A549 (cell line): ENCODE measurements at regions not wholly inside any gene's neighbourhood (a gene's known extent, or its start where the extent isn't known, plus 50 kb on each side); places are given as distances from the start of the nearest gene placed in this dataset.
"Not testable (repeated sequence)": the region's sequence is repeated elsewhere in the genome, so short reads cannot be mapped to it uniquely, and the experiment has no call there.

Experiments
- ATAC-seq, 2 experiments: fragments of 200-7000 bp in 1 of 2; fragments of >200 bp in 1 of 2; cut with Nextera tagmentation in 1 of 2; cut with Tn5 transposase in 1 of 2; 3 replicates each; pipeline versions ENCODE4 v1.8.0 to v1.9.1; 2018 to 2020; ENCODE audit warnings: mild to moderate bottlenecking in 1 of 2, moderate library complexity in 1 of 2
- CTCF ChIA-PET: fragments of 300-600 bp; sonication (Branson Sonifier 250); formaldehyde crosslinking; extraction: SDS; loops from one replicate; lab custom pipeline; 2021; ENCODE audit warnings: antibody characterized with exemption, inconsistent platforms; lab: Yijun Ruan, JAX
- POLR2A ChIA-PET: fragments of 350-600 bp; formaldehyde crosslinking; extraction: SDS; loops from one replicate; lab custom pipeline; 2021; ENCODE audit warnings: antibody characterized with exemption, inconsistent platforms; lab: Yijun Ruan, JAX
- DNase-seq, 2 experiments: peaks; one replicate each; pipeline versions ENCODE4 v3.0.0 to v3.0.0-alpha.2; 2011 to 2016; ENCODE audit warnings: low read depth in 1 of 2, low spot score in 1 of 2
- FAIRE-seq: peaks from 2 replicates; lab custom pipeline; 2011; peaks lifted over from hg19 to GRCh38; lab: Jason Lieb, UNC
- H3K27ac ChIP-seq, 2 experiments: fragments of >200 bp; sonication (Bioruptor Twin); formaldehyde crosslinking; 3 replicates each; pipeline ENCODE4 v1.5.1; 2016 to 2017
- H3K4me1 ChIP-seq: fragments of >200 bp; sonication (Bioruptor Twin); formaldehyde crosslinking; 3 replicates; pipeline ENCODE4 v1.6.1; 2016
- H3K4me2 ChIP-seq: fragments of >200 bp; sonication (Bioruptor Twin); formaldehyde crosslinking; 3 replicates; pipeline ENCODE4 v1.6.1; 2016
- H3K4me3 ChIP-seq: fragments of >200 bp; sonication (Bioruptor Twin); formaldehyde crosslinking; 3 replicates; pipeline ENCODE4 v1.5.1; 2016
- H3K9me3 ChIP-seq: fragments of >200 bp; sonication (Bioruptor Twin); formaldehyde crosslinking; 3 replicates; pipeline ENCODE4 v1.6.1; 2016
- BHLHE40 ChIP-seq: IDR thresholded peaks from 2 replicates; pipeline ENCODE4 v1.6.1; 2012; ENCODE audit warnings: low read depth, low read length, inconsistent platforms
- FOSL2 ChIP-seq, 2 experiments: fragments of 450-650 bp in 1 of 2; fragments of >200 bp in 1 of 2; sonication (Bioruptor Twin) in 1 of 2; formaldehyde crosslinking; IDR thresholded peaks; 2 replicates each; pipeline versions ENCODE4 v1.5.0 to v1.6.1; 2016 to 2020; ENCODE audit warnings: mild to moderate bottlenecking in 1 of 2, moderate library complexity in 1 of 2
- HOXA7 ChIP-seq: fragments of 250-450 bp; sonication (Bioruptor Pico); IDR thresholded peaks from 2 replicates; pipeline ENCODE4 v1.5.0; 2020; ENCODE audit warnings: mild to moderate bottlenecking, moderate library complexity
- HOXB5 ChIP-seq: fragments of 250-450 bp; sonication (Bioruptor Pico); IDR thresholded peaks from 2 replicates; pipeline ENCODE4 v1.5.0; 2020; ENCODE audit warnings: mild to moderate bottlenecking, moderate library complexity
- KDM5A ChIP-seq: fragments of 200-600 bp; sonication (generic); IDR thresholded peaks from 2 replicates; pipeline ENCODE4 v1.6.1; 2016; ENCODE audit warnings: antibody characterized with exemption, mild to moderate bottlenecking
- MAZ ChIP-seq: fragments of 150-350 bp; IDR thresholded peaks from 2 replicates; pipeline ENCODE4 v1.6.1; 2014; ENCODE audit warnings: antibody characterized with exemption, low read depth, low read length, borderline replicate concordance
- RFX5 ChIP-seq: fragments of 450-650 bp; IDR thresholded peaks from 2 replicates; pipeline ENCODE4 v1.7.1; 2014; ENCODE audit warnings: antibody characterized with exemption, mild to moderate bottlenecking, moderate library complexity
- SREBF2 ChIP-seq: fragments of 450-650 bp; IDR thresholded peaks from 2 replicates; pipeline ENCODE4 v1.6.1; 2014; ENCODE audit warnings: mild to moderate bottlenecking, moderate library complexity
- ZSCAN20 ChIP-seq: fragments of 250-450 bp; sonication (Bioruptor Pico); IDR thresholded peaks from 2 replicates; pipeline ENCODE4 v1.8.0; 2022; ENCODE audit warnings: mild to moderate bottlenecking, moderate library complexity
- WGBS: methylation state at CpG from one replicate; pipeline ENCODE4 v1.1.6; 2017; ENCODE audit errors: missing lambda C conversion rate; 5-methylcytosine and 5-hydroxymethylcytosine counted together
- TF ChIP-seq, protein P1 (sequence below): IDR thresholded peaks from 2 replicates; pipeline ENCODE4 v1.6.1; 2012

DNA sequence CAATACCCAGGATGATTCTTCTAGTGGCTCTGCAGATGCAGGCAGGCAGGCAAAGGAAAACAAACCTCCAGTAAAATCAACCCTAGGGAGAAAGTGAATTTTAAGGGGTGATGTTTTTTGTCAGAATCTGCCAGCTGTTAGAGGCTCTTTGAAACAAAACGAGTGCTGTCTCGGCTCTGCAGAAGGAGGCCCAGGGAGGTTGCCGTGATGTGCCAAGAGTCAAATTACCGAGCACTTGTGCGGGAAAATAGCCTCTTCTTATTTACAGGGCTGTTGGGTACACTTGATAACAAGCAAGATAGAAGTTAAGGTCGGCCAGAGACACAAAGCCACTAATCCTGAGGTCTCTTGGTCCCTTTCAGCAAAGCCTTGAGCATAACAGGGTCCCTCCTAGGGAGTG, 68.9 kb upstream of the EEF2KMT start:
- POLR2A ChIA-PET, result no interaction called here
- Histone ChIP-seq H3K9me3 (no peaks in the 10 kb centered on the region), H3K4me2 (no peak overlapping the region), H3K4me3 (no peak overlapping the region), H3K4me1 (no peaks in the 10 kb centered on the region)
- CTCF ChIA-PET, result no interaction called here
- ATAC-seq, result no peak
- WGBS, result 0% methylated on average over 6 of the region's 6 CpGs
- DNase-seq, result no peak
- no peak for TF ChIP-seq ZSCAN20 (CRISPR knock-in tag)
- no peak for TF ChIP-seq KDM5A
- no peak for TF ChIP-seq HOXB5
- no peak for TF ChIP-seq SREBF2
- no peak for TF ChIP-seq RFX5
- TF ChIP-seq HOXA7, result no peak
- TF ChIP-seq FOSL2 (IDR thresholded peaks at IDR 0.05), result no peak
- no peak for TF ChIP-seq FOSL2 (CRISPR knock-in tag; IDR thresholded peaks at IDR 0.05)
- TF ChIP-seq BHLHE40, result no peak
- TF ChIP-seq MAZ, result no peak
- TF ChIP-seq, protein P1, sequence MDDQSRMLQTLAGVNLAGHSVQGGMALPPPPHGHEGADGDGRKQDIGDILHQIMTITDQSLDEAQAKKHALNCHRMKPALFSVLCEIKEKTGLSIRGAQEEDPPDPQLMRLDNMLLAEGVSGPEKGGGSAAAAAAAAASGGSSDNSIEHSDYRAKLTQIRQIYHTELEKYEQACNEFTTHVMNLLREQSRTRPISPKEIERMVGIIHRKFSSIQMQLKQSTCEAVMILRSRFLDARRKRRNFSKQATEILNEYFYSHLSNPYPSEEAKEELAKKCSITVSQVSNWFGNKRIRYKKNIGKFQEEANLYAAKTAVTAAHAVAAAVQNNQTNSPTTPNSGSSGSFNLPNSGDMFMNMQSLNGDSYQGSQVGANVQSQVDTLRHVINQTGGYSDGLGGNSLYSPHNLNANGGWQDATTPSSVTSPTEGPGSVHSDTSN, result no peak
- TF ChIP-seq, all 56 proteins: peak for 0
- no peak overlapping the region for H3K27ac ChIP-seq
- FAIRE-seq, result no peak

DNA sequence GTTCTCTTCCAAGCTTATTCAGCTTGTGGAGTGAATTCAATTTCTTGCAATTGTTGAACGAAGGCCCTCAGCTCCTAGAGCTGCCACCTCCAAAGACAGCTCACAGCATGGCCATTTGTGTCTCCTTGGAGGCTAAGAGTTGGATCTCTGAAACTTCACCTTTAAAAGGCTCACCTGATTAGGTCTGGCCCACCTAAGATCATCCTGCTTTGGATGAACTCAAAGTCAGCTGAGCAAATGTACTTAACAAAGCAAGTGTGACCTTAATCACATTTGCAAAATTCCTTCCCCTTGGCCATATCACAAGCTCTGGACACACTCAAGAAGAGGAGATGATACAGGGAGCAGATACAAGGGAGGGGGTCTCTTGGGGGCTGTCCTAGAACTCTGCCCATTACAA, 67.8 kb upstream of the EEF2KMT start:
- H3K4me2 ChIP-seq, CTCF ChIA-PET, H3K4me1 ChIP-seq, H3K4me3 ChIP-seq, FAIRE-seq, ATAC-seq, H3K27ac ChIP-seq, H3K9me3 ChIP-seq, POLR2A ChIA-PET, DNase-seq: not testable (repeated sequence)
- 0% methylated on average over 1 of the region's 1 CpG for WGBS

DNA sequence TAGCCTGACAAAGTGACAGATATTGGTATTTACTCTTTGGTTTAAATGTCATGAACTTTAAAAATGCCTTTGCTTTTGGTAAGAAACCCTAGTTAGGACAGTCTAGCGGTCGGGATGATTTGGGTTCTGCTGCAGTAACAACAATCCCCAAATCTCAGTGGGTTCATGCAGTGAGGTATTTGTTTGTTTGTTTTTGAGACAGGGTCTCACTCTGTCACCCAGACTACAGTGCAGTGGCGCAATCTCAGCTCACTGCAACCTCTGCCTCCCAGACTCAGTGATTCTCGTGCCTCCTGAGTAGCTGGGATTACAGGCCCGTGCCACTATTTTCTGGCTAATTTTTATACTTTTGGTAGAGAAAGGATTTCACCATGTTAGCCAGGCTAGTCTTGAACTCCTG, 65.2 kb upstream of the EEF2KMT start:
- H3K4me3 ChIP-seq, FAIRE-seq, H3K4me2 ChIP-seq, H3K9me3 ChIP-seq, POLR2A ChIA-PET, H3K27ac ChIP-seq, ATAC-seq, H3K4me1 ChIP-seq, DNase-seq, CTCF ChIA-PET: not testable (repeated sequence)
- WGBS, result 9% methylated on average over 5 of the region's 5 CpGs

DNA sequence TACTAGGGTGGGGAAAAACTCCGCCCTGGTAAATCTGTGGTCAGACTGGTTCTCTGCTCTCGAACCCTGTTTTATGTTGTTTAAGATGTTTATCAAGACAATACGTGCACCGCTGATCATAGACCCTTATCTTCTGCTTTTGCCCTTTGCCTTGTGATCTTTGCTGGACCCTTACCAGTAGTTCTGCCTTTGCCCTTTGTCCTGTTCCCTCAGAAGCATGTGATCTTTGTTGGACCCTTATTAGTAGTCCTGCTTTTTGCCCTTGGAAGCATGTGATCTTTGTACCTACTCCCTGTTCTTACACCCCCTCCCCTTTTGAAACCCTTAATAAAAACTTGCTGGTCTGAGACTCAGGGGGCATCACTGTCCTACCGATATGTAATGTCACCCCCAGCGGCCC, 64.3 kb upstream of the EEF2KMT start:
- CTCF ChIA-PET, H3K4me2 ChIP-seq, H3K4me1 ChIP-seq, POLR2A ChIA-PET, H3K27ac ChIP-seq, FAIRE-seq, DNase-seq, H3K9me3 ChIP-seq, ATAC-seq, H3K4me3 ChIP-seq: not testable (repeated sequence)
- WGBS, result 46% methylated on average over 6 of the region's 6 CpGs

DNA sequence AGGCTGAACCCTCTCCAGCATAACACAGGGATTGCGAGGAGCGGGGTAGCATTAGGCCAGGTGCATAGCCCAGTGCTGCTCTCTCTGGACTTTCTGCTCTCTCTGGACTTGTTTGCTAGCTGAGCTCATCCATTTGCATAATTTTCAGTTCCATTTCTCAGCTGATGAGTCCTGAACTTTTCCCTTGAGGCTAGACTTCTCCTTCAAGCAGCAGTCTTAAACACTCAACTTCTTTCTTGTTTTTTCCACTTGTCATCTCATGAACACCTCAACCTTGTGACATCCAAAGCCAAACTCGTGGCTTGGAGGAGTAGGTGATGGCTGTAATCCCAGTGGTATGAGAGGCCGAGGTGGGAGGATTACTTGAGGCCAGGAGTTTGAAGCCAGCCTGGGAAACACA, 62.4 kb upstream of the EEF2KMT start:
- H3K4me1 ChIP-seq, CTCF ChIA-PET, POLR2A ChIA-PET, DNase-seq, ATAC-seq, FAIRE-seq, H3K27ac ChIP-seq, H3K4me3 ChIP-seq, H3K4me2 ChIP-seq, H3K9me3 ChIP-seq: not testable (repeated sequence)
- WGBS, result 51% methylated on average over 4 of the region's 4 CpGs

DNA sequence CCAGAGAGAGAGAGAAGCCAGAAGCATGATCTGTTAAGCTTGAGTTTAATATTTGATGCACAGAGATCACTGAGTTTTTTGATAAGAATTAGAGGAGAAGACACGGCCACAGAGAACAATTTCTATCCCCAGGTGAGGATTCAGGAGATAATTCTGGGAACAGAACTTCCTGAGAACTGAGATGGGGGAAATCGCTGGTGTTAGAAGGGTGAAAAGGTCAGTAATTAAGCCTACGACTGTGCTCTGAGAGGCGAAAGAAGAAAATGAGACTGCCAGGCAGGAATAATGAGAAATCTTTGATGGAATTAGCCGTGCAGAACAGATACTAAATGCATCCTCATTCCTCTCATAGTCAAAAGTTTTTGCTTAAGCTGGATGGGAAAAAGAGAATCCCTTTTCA, 61.9 kb upstream of the EEF2KMT start:
- H3K27ac ChIP-seq, H3K9me3 ChIP-seq, CTCF ChIA-PET, H3K4me3 ChIP-seq, DNase-seq, POLR2A ChIA-PET, FAIRE-seq, H3K4me1 ChIP-seq, H3K4me2 ChIP-seq, ATAC-seq: not testable (repeated sequence)
- 7% methylated on average over 5 of the region's 5 CpGs for WGBS
